KMS-11 (cell line): ENCODE measurements at regions not wholly inside any gene's neighbourhood (a gene's known extent, or its start where the extent isn't known, plus 50 kb on each side); places are given as distances from the start of the nearest gene placed in this dataset.

Experiments used
- H2AFZ ChIP-seq: fragments of 200-600 bp; sonication (generic); 2 replicates; pipeline ENCODE4 v1.6.1; 2016; ENCODE audit warnings: antibody characterized with exemption, mixed run types, low read depth
- H3K27ac ChIP-seq: fragments of 200-600 bp; sonication (generic); 2 replicates; pipeline ENCODE4 v1.6.1; 2016; ENCODE audit warnings: mild to moderate bottlenecking, mixed run types
- H3K27me3 ChIP-seq: fragments of 200-600 bp; sonication (generic); 2 replicates; pipeline ENCODE4 v1.6.1; 2017; ENCODE audit warnings: mild to moderate bottlenecking, low read depth, mixed run types, moderate library complexity; ENCODE audit not compliant: insufficient read depth
- H3K36me3 ChIP-seq: fragments of 200-600 bp; sonication (generic); 2 replicates; pipeline ENCODE4 v1.6.1; 2017; ENCODE audit warnings: mild to moderate bottlenecking, mixed run types; ENCODE audit not compliant: insufficient read depth
- H3K4me1 ChIP-seq: fragments of 200-600 bp; sonication (generic); 2 replicates; pipeline ENCODE4 v1.6.1; 2016; ENCODE audit warnings: mild to moderate bottlenecking, low read depth, mixed run types; ENCODE audit not compliant: poor library complexity, severe bottlenecking
- H3K4me2 ChIP-seq: fragments of 200-600 bp; sonication (generic); 2 replicates; pipeline ENCODE4 v1.7.0; 2016; ENCODE audit warnings: mild to moderate bottlenecking, mixed run types
- H3K4me3 ChIP-seq: fragments of 200-600 bp; sonication (generic); IDR thresholded peaks from 2 replicates; pipeline ENCODE4 v1.6.1; 2017; ENCODE audit warnings: low read depth, low read length, mixed read lengths; ENCODE audit not compliant: insufficient read depth
- H3K79me2 ChIP-seq: fragments of 200-600 bp; sonication (generic); 2 replicates; pipeline ENCODE4 v1.6.1; 2016; ENCODE audit warnings: low read depth, mixed run types; ENCODE audit not compliant: insufficient read depth
- H3K9ac ChIP-seq: fragments of 200-600 bp; sonication (generic); 2 replicates; pipeline ENCODE4 v1.6.1; 2016; ENCODE audit warnings: mild to moderate bottlenecking, mixed run types
- H4K20me1 ChIP-seq: fragments of 200-600 bp; sonication (generic); 2 replicates; pipeline ENCODE4 v1.6.1; 2016; ENCODE audit warnings: mild to moderate bottlenecking, mixed run types; ENCODE audit not compliant: insufficient read depth
- CTCF ChIP-seq: fragments of 200-600 bp; sonication (generic); conservative IDR thresholded peaks from 2 replicates; pipeline ENCODE4 v1.6.1; 2017; ENCODE audit warnings: low read depth, mild to moderate bottlenecking, antibody characterized with exemption, low read length, moderate library complexity, mixed read lengths

- Histone ChIP-seq H4K20me1 (no peaks in the 10 kb centered on the region), H3K4me2 (no peak overlapping the region), H3K79me2 (no peaks in the 10 kb centered on the region), H3K9ac (no peak overlapping the region), H2AFZ (no peak overlapping the region), H3K36me3 (no peaks in the 10 kb centered on the region), H3K4me3 (no peak overlapping the region), H3K27ac (no peak overlapping the region), H3K27me3 (no peaks in the 10 kb centered on the region), H3K4me1 (no peaks in the 10 kb centered on the region)
- TF ChIP-seq CTCF, result no peak
Observed at GRCh38 chr18:76209597-76209996, 285.4 kb downstream of the ZNF516 start.

GRCh38 chr18:76208678-76209306 lies 286.2 kb downstream of the ZNF516 start:
- Histone ChIP-seq H3K4me3 (no peak overlapping the region), H2AFZ (no peak overlapping the region), H3K36me3 (no peaks in the 10 kb centered on the region)

GRCh38 chr18:76205906-76206305 lies 289.1 kb downstream of the ZNF516 start:
- no peak overlapping the region for H3K27ac ChIP-seq
- H3K27me3 ChIP-seq, result no peaks in the 10 kb centered on the region
- H2AFZ ChIP-seq, result no peak overlapping the region
- no peak overlapping the region for H3K4me2 ChIP-seq
- TF ChIP-seq CTCF, result no peak
- no peaks in the 10 kb centered on the region for H3K79me2 ChIP-seq
- no peaks in the 10 kb centered on the region for H3K4me1 ChIP-seq
- H4K20me1 ChIP-seq, result no peaks in the 10 kb centered on the region
- no peak overlapping the region for H3K9ac ChIP-seq
- H3K4me3 ChIP-seq, result no peak overlapping the region
- H3K36me3 ChIP-seq, result no peaks in the 10 kb centered on the region

More at GRCh38 chr18:76208678-76209306, 286.2 kb downstream of the ZNF516 start:
- Histone ChIP-seq H3K27me3 (no peaks in the 10 kb centered on the region), H3K79me2 (no peaks in the 10 kb centered on the region), H3K4me1 (no peaks in the 10 kb centered on the region), H3K4me2 (no peak overlapping the region), H3K9ac (no peak overlapping the region), H3K27ac (no peak overlapping the region), H4K20me1 (no peaks in the 10 kb centered on the region)
- TF ChIP-seq CTCF, result no peak

GRCh38 chr18:76203552-76203951 lies 291.5 kb downstream of the ZNF516 start:
- Histone ChIP-seq H3K79me2 (no peaks in the 10 kb centered on the region), H3K27me3 (no peaks in the 10 kb centered on the region), H3K4me1 (no peaks in the 10 kb centered on the region), H3K36me3 (no peaks in the 10 kb centered on the region), H3K27ac (no peak overlapping the region), H3K4me3 (no peak overlapping the region), H3K9ac (no peak overlapping the region), H4K20me1 (no peaks in the 10 kb centered on the region), H2AFZ (no peak overlapping the region), H3K4me2 (no peak overlapping the region)
- no peak for TF ChIP-seq CTCF
